Ishikawa (cell line): ENCODE measurements at regions not wholly inside any gene's neighbourhood (a gene's known extent, or its start where the extent isn't known, plus 50 kb on each side); places are given as distances from the start of the nearest gene placed in this dataset.

Experiments used
- CEBPB ChIP-seq: IDR thresholded peaks from 2 replicates; pipeline ENCODE4 v1.6.1; 2012
- CREB1 ChIP-seq: IDR thresholded peaks from 2 replicates; pipeline ENCODE4 v1.6.1; 2012; ENCODE audit warnings: low read depth
- EP300 ChIP-seq: IDR thresholded peaks from 2 replicates; pipeline ENCODE4 v1.6.1; 2012; ENCODE audit warnings: borderline replicate concordance
- RAD21 ChIP-seq: IDR thresholded peaks from 2 replicates; pipeline ENCODE4 v1.6.1; 2012; ENCODE audit warnings: low read depth
- TAF1 ChIP-seq: IDR thresholded peaks from 2 replicates; pipeline ENCODE4 v1.6.1; 2012; ENCODE audit warnings: low read depth, mild to moderate bottlenecking
- ZBTB7A ChIP-seq: IDR thresholded peaks from 2 replicates; pipeline ENCODE4 v1.6.1; 2012; ENCODE audit warnings: low read depth
- TF ChIP-seq, protein P1 (sequence below): IDR thresholded peaks from 2 replicates; pipeline ENCODE4 v1.6.1; 2012
- TF ChIP-seq, protein P2 (sequence below): IDR thresholded peaks from 2 replicates; pipeline ENCODE4 v1.6.1; 2012; ENCODE audit warnings: low read depth, mild to moderate bottlenecking
- TF ChIP-seq, protein P3 (sequence below): IDR thresholded peaks from 2 replicates; pipeline ENCODE4 v1.6.1; 2012

DNA sequence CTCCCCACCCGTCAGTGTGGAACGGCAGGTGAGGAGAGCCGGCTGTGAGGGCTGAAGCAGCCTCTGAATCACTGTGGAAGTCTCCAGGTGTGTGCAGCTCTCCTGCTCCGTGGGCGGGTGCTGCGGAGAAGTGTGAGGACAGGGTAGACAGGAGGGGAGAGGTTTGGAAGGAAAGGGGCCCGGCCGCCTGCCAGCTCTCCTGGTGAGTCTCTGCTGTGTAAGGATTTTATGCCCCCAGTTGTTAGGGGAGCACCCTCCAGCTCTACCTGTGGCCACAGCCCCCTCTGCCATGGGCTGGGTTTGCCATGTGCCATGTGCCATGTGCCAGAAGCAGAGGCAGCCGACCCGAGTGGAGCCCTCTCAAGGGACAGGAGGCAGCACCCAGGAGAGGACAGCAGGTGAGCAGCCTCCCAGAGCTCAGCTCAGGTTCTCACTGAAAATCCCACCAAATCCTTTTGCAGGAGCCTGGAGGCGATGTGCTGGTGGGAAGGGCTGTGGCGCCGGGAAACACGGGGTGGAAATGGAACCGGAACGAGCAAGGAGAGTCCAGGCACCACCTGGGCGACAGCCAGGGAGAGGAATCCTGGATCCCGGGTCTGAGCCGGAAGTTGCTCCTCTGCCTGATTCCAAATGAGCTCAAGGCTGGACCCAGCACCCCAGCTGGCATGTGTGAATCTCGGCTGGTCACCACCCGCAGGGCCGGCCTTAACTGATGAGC lies 804.4 kb downstream of the BRD1 start:
- TF ChIP-seq TAF1 (no peak), EP300 (no peak), CEBPB (no peak), RAD21 (no peak), CREB1 (no peak), ZBTB7A (no peak)
- TF ChIP-seq, protein P1, sequence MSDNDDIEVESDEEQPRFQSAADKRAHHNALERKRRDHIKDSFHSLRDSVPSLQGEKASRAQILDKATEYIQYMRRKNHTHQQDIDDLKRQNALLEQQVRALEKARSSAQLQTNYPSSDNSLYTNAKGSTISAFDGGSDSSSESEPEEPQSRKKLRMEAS: no peak
- TF ChIP-seq, protein P2, sequence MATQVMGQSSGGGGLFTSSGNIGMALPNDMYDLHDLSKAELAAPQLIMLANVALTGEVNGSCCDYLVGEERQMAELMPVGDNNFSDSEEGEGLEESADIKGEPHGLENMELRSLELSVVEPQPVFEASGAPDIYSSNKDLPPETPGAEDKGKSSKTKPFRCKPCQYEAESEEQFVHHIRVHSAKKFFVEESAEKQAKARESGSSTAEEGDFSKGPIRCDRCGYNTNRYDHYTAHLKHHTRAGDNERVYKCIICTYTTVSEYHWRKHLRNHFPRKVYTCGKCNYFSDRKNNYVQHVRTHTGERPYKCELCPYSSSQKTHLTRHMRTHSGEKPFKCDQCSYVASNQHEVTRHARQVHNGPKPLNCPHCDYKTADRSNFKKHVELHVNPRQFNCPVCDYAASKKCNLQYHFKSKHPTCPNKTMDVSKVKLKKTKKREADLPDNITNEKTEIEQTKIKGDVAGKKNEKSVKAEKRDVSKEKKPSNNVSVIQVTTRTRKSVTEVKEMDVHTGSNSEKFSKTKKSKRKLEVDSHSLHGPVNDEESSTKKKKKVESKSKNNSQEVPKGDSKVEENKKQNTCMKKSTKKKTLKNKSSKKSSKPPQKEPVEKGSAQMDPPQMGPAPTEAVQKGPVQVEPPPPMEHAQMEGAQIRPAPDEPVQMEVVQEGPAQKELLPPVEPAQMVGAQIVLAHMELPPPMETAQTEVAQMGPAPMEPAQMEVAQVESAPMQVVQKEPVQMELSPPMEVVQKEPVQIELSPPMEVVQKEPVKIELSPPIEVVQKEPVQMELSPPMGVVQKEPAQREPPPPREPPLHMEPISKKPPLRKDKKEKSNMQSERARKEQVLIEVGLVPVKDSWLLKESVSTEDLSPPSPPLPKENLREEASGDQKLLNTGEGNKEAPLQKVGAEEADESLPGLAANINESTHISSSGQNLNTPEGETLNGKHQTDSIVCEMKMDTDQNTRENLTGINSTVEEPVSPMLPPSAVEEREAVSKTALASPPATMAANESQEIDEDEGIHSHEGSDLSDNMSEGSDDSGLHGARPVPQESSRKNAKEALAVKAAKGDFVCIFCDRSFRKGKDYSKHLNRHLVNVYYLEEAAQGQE: no peak
- TF ChIP-seq, protein P3, sequence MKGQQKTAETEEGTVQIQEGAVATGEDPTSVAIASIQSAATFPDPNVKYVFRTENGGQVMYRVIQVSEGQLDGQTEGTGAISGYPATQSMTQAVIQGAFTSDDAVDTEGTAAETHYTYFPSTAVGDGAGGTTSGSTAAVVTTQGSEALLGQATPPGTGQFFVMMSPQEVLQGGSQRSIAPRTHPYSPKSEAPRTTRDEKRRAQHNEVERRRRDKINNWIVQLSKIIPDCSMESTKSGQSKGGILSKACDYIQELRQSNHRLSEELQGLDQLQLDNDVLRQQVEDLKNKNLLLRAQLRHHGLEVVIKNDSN: no peak
